ENCODE measurements at regions not wholly inside any gene's neighbourhood (a gene's known extent, or its start where the extent isn't known, plus 50 kb on each side); places are given as distances from the start of the nearest gene placed in this dataset.

- TF ChIP-seq CBX2 (IDR thresholded peaks at IDR 0.05; ENCODE audit: low read depth, low read length) (no peak), CBX2 (CRISPR knock-in tag; IDR thresholded peaks at IDR 0.05; ENCODE audit: low read depth) (no peak), NR2C2 (CRISPR knock-in tag; IDR thresholded peaks at IDR 0.05; ENCODE audit: borderline replicate concordance) (no peak), EZH2 (conservative IDR thresholded peaks at IDR 0.05; ENCODE audit: low read depth, low read length) (no peak)
These were observed 66.4 kb upstream of the STK38L start for GRCh38 chr12:27177706-27178105.
